HG02571 (cell line): ENCODE measurements at regions not wholly inside any gene's neighbourhood (a gene's known extent, or its start where the extent isn't known, plus 50 kb on each side); places are given as distances from the start of the nearest gene placed in this dataset.
"Not testable (repeated sequence)": the region's sequence is repeated elsewhere in the genome, so short reads cannot be mapped to it uniquely, and the experiment has no call there.

Source experiments
- ATAC-seq: cut with Tn5 transposase; IDR thresholded peaks from one replicate; pipeline ENCODE4 v1.9.1; 2021; ENCODE audit warnings: mild to moderate bottlenecking, moderate library complexity; ENCODE audit not compliant: unreplicated experiment

GRCh38 chr4:187059021-187059420 lies 335.4 kb upstream of the FAT1 start:
- no peak for ATAC-seq

GRCh38 chr4:187059895-187060294 lies 336.2 kb upstream of the FAT1 start:
- no peak for ATAC-seq

- ATAC-seq = no peak
Observed at GRCh38 chr4:187060551-187060950, 336.9 kb upstream of the FAT1 start.

- no peak for ATAC-seq
Observed at GRCh38 chr4:187063251-187063650, 339.6 kb upstream of the FAT1 start.

- ATAC-seq = no peak
Observed at GRCh38 chr4:187064033-187064432, 340.4 kb upstream of the FAT1 start.

GRCh38 chr4:187065396-187065795 lies 341.7 kb upstream of the FAT1 start:
- ATAC-seq = no peak

- ATAC-seq = no peak
Observed at GRCh38 chr4:187065806-187066205, 342.1 kb upstream of the FAT1 start.

GRCh38 chr4:187069398-187069797 lies 345.7 kb upstream of the FAT1 start:
- no peak for ATAC-seq

GRCh38 chr4:187070158-187070557 lies 346.5 kb upstream of the FAT1 start:
- no peak for ATAC-seq

- ATAC-seq = no peak
Observed at GRCh38 chr4:187070740-187071139, 347.1 kb upstream of the FAT1 start.

GRCh38 chr4:187071946-187072600 lies 348.4 kb upstream of the FAT1 start:
- no peak for ATAC-seq

- ATAC-seq = no peak
Observed at GRCh38 chr4:187073820-187074219, 350.2 kb upstream of the FAT1 start.

- ATAC-seq = no peak
Observed at GRCh38 chr4:187075514-187075913, 351.9 kb upstream of the FAT1 start.

- ATAC-seq = no peak
Observed at GRCh38 chr4:187077744-187078401, 354.2 kb upstream of the FAT1 start.

- no peak for ATAC-seq
Observed at GRCh38 chr4:187084701-187085100, 361.0 kb upstream of the FAT1 start.

- no peak for ATAC-seq
Observed at GRCh38 chr4:187085339-187085738, 361.7 kb upstream of the FAT1 start.

- no peak for ATAC-seq
Observed at GRCh38 chr4:187086151-187086550, 362.5 kb upstream of the FAT1 start.

- no peak for ATAC-seq
Observed at GRCh38 chr4:187088070-187088799, 364.6 kb upstream of the FAT1 start.

- ATAC-seq = no peak
Observed at GRCh38 chr4:187090401-187090800, 366.7 kb upstream of the FAT1 start.

GRCh38 chr4:187090832-187091231 lies 367.2 kb upstream of the FAT1 start:
- ATAC-seq = not testable (repeated sequence)

GRCh38 chr4:187094144-187094543 lies 370.5 kb upstream of the FAT1 start:
- ATAC-seq = no peak

GRCh38 chr4:187098429-187098828 lies 374.8 kb upstream of the FAT1 start:
- ATAC-seq = no peak
